ENCODE measurements at regions not wholly inside any gene's neighbourhood (a gene's known extent, or its start where the extent isn't known, plus 50 kb on each side); places are given as distances from the start of the nearest gene placed in this dataset.
"Not testable (repeated sequence)": the region's sequence is repeated elsewhere in the genome, so short reads cannot be mapped to it uniquely, and the experiment has no call there.

- Mint-ChIP-seq H3K4me3 (no peak overlapping the region), H3K36me3 (ENCODE audit: low read depth) (no peaks in the 10 kb centered on the region), H3K27me3 (no peaks in the 10 kb centered on the region), H3K4me1 (ENCODE audit: low read depth) (no peaks in the 10 kb centered on the region), H3K27ac (no peak overlapping the region), H3K9me3 (peaks cover 2% of the 10 kb centered on the region)
- DNase-seq (no peak), ATAC-seq (no peak)
- ChIA-PET CTCF (no interaction called here), POLR2A (no interaction called here)
- intact Hi-C loops (cut with micrococcal nuclease), result no loop called here
- TF ChIP-seq CTCF (IDR thresholded peaks at IDR 0.05), result no peak
These were observed 1105.1 kb downstream of the STPG2 start for GRCh38 chr4:97038146-97038516.

DNA sequence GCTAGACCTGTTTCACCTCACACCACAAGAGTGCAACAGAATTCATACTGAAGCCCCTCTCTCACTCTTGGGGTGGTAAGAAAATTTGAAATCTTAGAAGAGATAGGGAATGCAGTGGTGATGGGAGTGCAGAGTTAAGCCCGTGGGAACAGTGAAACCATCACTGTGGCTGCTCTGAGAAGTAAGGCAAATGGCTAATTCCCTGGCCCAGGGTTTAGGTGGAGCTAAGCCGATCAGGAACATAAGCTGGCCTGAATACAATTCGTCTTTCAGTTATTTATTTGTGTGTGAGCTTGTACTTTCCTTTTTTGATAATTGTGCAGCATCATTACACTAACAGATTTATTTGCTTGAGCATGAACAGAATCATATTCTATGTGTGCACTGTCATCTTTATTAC lies 1070.6 kb downstream of the STPG2 start:
- intact Hi-C loops (cut with micrococcal nuclease), result no loop called here
- ChIA-PET POLR2A (no interaction called here), CTCF (no interaction called here)
- Mint-ChIP-seq H3K4me3 (no peak overlapping the region), H3K27me3 (no peaks in the 10 kb centered on the region), H3K27ac (no peak overlapping the region), H3K4me1 (ENCODE audit: low read depth) (no peaks in the 10 kb centered on the region), H3K9me3 (peaks cover 3% of the 10 kb centered on the region), H3K36me3 (ENCODE audit: low read depth) (no peaks in the 10 kb centered on the region)
- no peak for TF ChIP-seq CTCF (IDR thresholded peaks at IDR 0.05)
- ATAC-seq (no peak), DNase-seq (no peak)

- H3K27me3 Mint-ChIP-seq, result no peaks in the 10 kb centered on the region
- TF ChIP-seq CTCF (IDR thresholded peaks at IDR 0.05), result no peak
- ATAC-seq (no peak), DNase-seq (no peak)
- no peaks in the 10 kb centered on the region for H3K36me3 Mint-ChIP-seq (ENCODE audit: low read depth)
- POLR2A ChIA-PET, result no interaction called here
- H3K4me1 Mint-ChIP-seq (ENCODE audit: low read depth), result no peaks in the 10 kb centered on the region
- CTCF ChIA-PET, result no interaction called here
- H3K4me3 Mint-ChIP-seq, result no peak overlapping the region
- peaks cover 3% of the 10 kb centered on the region for H3K9me3 Mint-ChIP-seq
- intact Hi-C loops (cut with micrococcal nuclease), result no loop called here
- H3K27ac Mint-ChIP-seq, result no peak overlapping the region
These were observed 1070.1 kb downstream of the STPG2 start for GRCh38 chr4:97073194-97073593.

- H3K4me3 Mint-ChIP-seq, result no peak overlapping the region
- H3K4me1 Mint-ChIP-seq (ENCODE audit: low read depth), result no peaks in the 10 kb centered on the region
- DNase-seq, result no peak
- H3K9me3 Mint-ChIP-seq, result peaks cover 3% of the 10 kb centered on the region
- H3K27ac Mint-ChIP-seq, result no peak overlapping the region
- H3K36me3 Mint-ChIP-seq (ENCODE audit: low read depth), result no peaks in the 10 kb centered on the region
- POLR2A ChIA-PET, result no interaction called here
- H3K27me3 Mint-ChIP-seq, result no peaks in the 10 kb centered on the region
- CTCF ChIA-PET, result no interaction called here
- intact Hi-C loops (cut with micrococcal nuclease), result no loop called here
- no peak for ATAC-seq
- TF ChIP-seq CTCF (IDR thresholded peaks at IDR 0.05), result no peak
These were observed 1068.7 kb downstream of the STPG2 start for GRCh38 chr4:97074531-97074930.

DNA sequence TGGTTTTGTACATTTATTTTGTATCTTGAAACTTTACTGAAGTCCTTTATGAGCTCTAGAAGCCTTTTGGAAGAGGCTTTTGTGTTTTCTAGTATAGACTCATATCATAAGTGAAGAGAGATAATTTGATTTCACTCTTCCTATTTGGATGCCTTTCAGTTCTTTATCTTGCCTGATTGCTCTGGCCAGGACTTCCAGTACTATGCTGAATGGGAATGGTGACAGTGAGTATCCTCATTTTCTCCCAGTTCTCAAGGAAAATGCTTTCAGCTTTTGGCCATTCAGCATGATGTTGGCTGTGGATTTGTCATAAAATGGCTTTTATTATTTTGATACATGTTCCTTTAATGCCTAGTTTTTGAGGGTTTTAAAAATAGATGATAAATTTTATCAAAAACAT lies 1061.3 kb downstream of the STPG2 start:
- CTCF ChIA-PET, result no interaction called here
- TF ChIP-seq CTCF (IDR thresholded peaks at IDR 0.05), result no peak
- ATAC-seq (no peak), DNase-seq (no peak)
- Mint-ChIP-seq H3K36me3 (ENCODE audit: low read depth) (no peaks in the 10 kb centered on the region), H3K4me3 (no peak overlapping the region), H3K27ac (no peak overlapping the region), H3K9me3 (peaks cover 5% of the 10 kb centered on the region), H3K4me1 (ENCODE audit: low read depth) (no peaks in the 10 kb centered on the region), H3K27me3 (no peaks in the 10 kb centered on the region)
- intact Hi-C loops (cut with micrococcal nuclease), result no loop called here
- POLR2A ChIA-PET, result no interaction called here

DNA sequence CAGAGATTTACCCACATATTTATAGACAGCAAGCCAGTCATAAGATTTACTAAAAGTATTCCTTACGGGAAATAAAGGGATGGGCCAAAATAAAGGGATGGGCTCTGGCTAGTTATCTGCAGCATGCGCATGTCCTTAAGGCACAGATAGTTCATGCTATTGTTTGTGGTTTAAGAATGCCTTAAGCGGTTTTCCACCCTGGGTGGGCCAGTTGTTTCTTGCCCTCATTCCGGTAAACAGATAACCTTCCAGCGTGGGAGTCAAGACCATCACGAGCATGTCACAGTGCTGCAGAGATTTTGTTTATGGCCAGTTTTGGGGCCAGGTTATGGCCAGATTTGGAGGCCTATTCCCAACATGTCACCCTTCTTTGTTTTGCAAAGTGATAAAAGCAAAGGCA lies 1046.2 kb downstream of the STPG2 start:
- CTCF ChIA-PET; DNase-seq; intact Hi-C loops (cut with micrococcal nuclease); ATAC-seq; H3K27me3 Mint-ChIP-seq; H3K9me3 Mint-ChIP-seq; H3K36me3 Mint-ChIP-seq (ENCODE audit: low read depth); POLR2A ChIA-PET; H3K4me3 Mint-ChIP-seq; H3K27ac Mint-ChIP-seq; H3K4me1 Mint-ChIP-seq (ENCODE audit: low read depth): not testable (repeated sequence)

DNA sequence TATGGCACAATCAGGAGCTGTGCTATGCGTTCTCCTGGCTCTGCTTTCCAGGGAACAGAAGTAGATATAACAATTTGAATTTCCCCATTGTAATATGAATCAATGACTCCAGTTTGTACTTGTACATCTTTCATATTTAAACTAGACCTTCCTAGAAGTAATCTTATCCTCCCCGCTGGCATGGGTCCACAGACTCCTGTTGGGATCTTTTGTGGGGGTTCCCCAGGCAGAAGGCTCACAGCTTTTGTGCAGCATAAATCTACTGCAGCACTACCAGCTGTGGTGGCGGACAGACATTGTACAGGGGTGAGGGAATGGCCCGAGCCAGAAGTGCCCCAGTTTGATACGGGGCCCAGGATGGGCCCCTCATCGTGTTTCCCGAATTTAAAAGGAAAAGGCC lies 1042.1 kb downstream of the STPG2 start:
- POLR2A ChIA-PET; H3K9me3 Mint-ChIP-seq; ATAC-seq; H3K27me3 Mint-ChIP-seq; H3K27ac Mint-ChIP-seq; H3K4me3 Mint-ChIP-seq; H3K4me1 Mint-ChIP-seq (ENCODE audit: low read depth); H3K36me3 Mint-ChIP-seq (ENCODE audit: low read depth); CTCF ChIA-PET; intact Hi-C loops (cut with micrococcal nuclease); DNase-seq: not testable (repeated sequence)
